ENCODE measurements at regions not wholly inside any gene's neighbourhood (a gene's known extent, or its start where the extent isn't known, plus 50 kb on each side); places are given as distances from the start of the nearest gene placed in this dataset.

- ATAC-seq (no peak), DNase-seq (no peak)
- H3K4me1 Mint-ChIP-seq (ENCODE audit: low read depth): peaks cover 70% of the 10 kb centered on the region
- POLR2A ChIA-PET: interaction anchor here (0.9 kb wide), 1 partner anchor 14 kb away, joined by 3 read pairs; no protein-coding TSS in a partner anchor
- no peaks in the 10 kb centered on the region for H3K27me3 Mint-ChIP-seq
- H3K27ac Mint-ChIP-seq: peak overlapping the region; percentile 31
- no peak overlapping the region for H3K4me3 Mint-ChIP-seq
- CTCF ChIA-PET: no interaction called here
- peaks cover 4% of the 10 kb centered on the region for H3K9me3 Mint-ChIP-seq
- H3K36me3 Mint-ChIP-seq (ENCODE audit: low read depth): peaks cover 17% of the 10 kb centered on the region
- intact Hi-C loops (cut with micrococcal nuclease): no loop called here
- no peak for TF ChIP-seq CTCF (IDR thresholded peaks at IDR 0.05)
Observed at GRCh38 chr13:74084375-74084935, 49.7 kb downstream of the KLF12 start.

GRCh38 chr13:74082741-74083160 is 51.5 kb downstream of the KLF12 start:
- Mint-ChIP-seq H3K9me3 (peaks cover 4% of the 10 kb centered on the region), H3K4me1 (ENCODE audit: low read depth) (peaks cover 68% of the 10 kb centered on the region), H3K36me3 (ENCODE audit: low read depth) (peaks cover 24% of the 10 kb centered on the region), H3K27ac (peak overlapping the region; percentile 24), H3K27me3 (no peaks in the 10 kb centered on the region), H3K4me3 (no peak overlapping the region)
- TF ChIP-seq CTCF (IDR thresholded peaks at IDR 0.05): no peak
- ATAC-seq (no peak), DNase-seq (no peak)
- ChIA-PET CTCF (interaction anchor here (1.2 kb wide), 1 partner anchor 10 kb away, joined by 3 read pairs; no protein-coding TSS in a partner anchor), POLR2A (no interaction called here)
- intact Hi-C loops (cut with micrococcal nuclease): no loop called here

- POLR2A ChIA-PET: interaction anchor here (1.2 kb wide), 1 partner anchor 10 kb away, joined by 3 read pairs; no protein-coding TSS in a partner anchor
- H3K27ac Mint-ChIP-seq: no peak overlapping the region
Observed at GRCh38 chr13:74080762-74081161, 53.4 kb downstream of the KLF12 start.

GRCh38 chr13:74077792-74078191 is 56.4 kb downstream of the KLF12 start:
- Mint-ChIP-seq H3K9me3 (peaks cover 6% of the 10 kb centered on the region), H3K27ac (no peak overlapping the region), H3K4me3 (no peak overlapping the region), H3K27me3 (no peaks in the 10 kb centered on the region), H3K36me3 (ENCODE audit: low read depth) (peaks cover 22% of the 10 kb centered on the region), H3K4me1 (ENCODE audit: low read depth) (peaks cover 70% of the 10 kb centered on the region)
- no peak for DNase-seq
- CTCF ChIA-PET: no interaction called here
- intact Hi-C loops (cut with micrococcal nuclease): no loop called here
- ATAC-seq: no peak
- POLR2A ChIA-PET: no interaction called here
- no peak for TF ChIP-seq CTCF (IDR thresholded peaks at IDR 0.05)

More at GRCh38 chr13:74080762-74081161, 53.4 kb downstream of the KLF12 start:
- Mint-ChIP-seq H3K36me3 (ENCODE audit: low read depth) (peaks cover 19% of the 10 kb centered on the region), H3K4me1 (ENCODE audit: low read depth) (peaks cover 70% of the 10 kb centered on the region), H3K4me3 (no peak overlapping the region), H3K9me3 (peaks cover 4% of the 10 kb centered on the region), H3K27me3 (no peaks in the 10 kb centered on the region)
- CTCF ChIA-PET: interaction anchor here (0.6 to 2.0 kb wide), 3 partner anchors 12 to 1670 kb away, joined by 3 to 5 read pairs (median 4); no protein-coding TSS in a partner anchor
- intact Hi-C loops (cut with micrococcal nuclease): no loop called here
- DNase-seq (peak; percentile 15), ATAC-seq (peak; percentile 81)
- no peak for TF ChIP-seq CTCF (IDR thresholded peaks at IDR 0.05)

GRCh38 chr13:74077375-74077774 is 56.8 kb downstream of the KLF12 start:
- no peak for ATAC-seq
- peaks cover 67% of the 10 kb centered on the region for H3K4me1 Mint-ChIP-seq (ENCODE audit: low read depth)
- CTCF ChIA-PET: interaction anchor here (1.4 kb wide), 1 partner anchor 13 kb away, joined by 3 read pairs; no protein-coding TSS in a partner anchor

More at GRCh38 chr13:74077375-74077774, 56.8 kb downstream of the KLF12 start:
- Mint-ChIP-seq H3K9me3 (peaks cover 6% of the 10 kb centered on the region), H3K27me3 (no peaks in the 10 kb centered on the region), H3K4me3 (no peak overlapping the region), H3K27ac (no peak overlapping the region), H3K36me3 (ENCODE audit: low read depth) (peaks cover 23% of the 10 kb centered on the region)
- no peak for DNase-seq
- intact Hi-C loops (cut with micrococcal nuclease): no loop called here
- TF ChIP-seq CTCF (IDR thresholded peaks at IDR 0.05): no peak
- POLR2A ChIA-PET: no interaction called here
